Heart left ventricle (tissue), 13 donors: ENCODE measurements at regions not wholly inside any gene's neighbourhood (a gene's known extent, or its start where the extent isn't known, plus 50 kb on each side); places are given as distances from the start of the nearest gene placed in this dataset.

Experiments used
- POLR2A ChIP-seq, 2 donors: fragments of 450-650 bp; IDR thresholded peaks; one replicate each; pipeline ENCODE4 v1.6.1; 2017; ENCODE audit warnings: antibody characterized with exemption in 2 of 2, mild to moderate bottlenecking in 2 of 2, moderate library complexity in 2 of 2
- TF ChIP-seq, protein P1 (sequence below), 12 donors: fragments of 200-600 bp; sonication (generic) in 4 of 12; IDR thresholded peaks; one replicate each; pipeline versions ENCODE4 v1.5.0 to v1.8.0; 2018 to 2022; ENCODE audit warnings: antibody characterized with exemption in 12 of 12, mild to moderate bottlenecking in 5 of 12
- donor health status: ischemic (EF 13 %, LVEDD 7.1; RV severe dilation, severe dysfunction).
- donor health status: DM: no; HTN: yes; CAD: no.
- donor health status: DM: no; HTN: no; CAD: no.
- donor health status: ischemic (EF 25% LVEDD 6.9; RV normal size, moderate dysfunction).
- donor health status: ischemic (EF 25% LVEDD 5.7; RV mildly dilated, moderate dysfunction).
- donor health status: ischemic (EF 35%, LVEDD 5.7; RV mildly dilated, moderate dysfunction).
- donor health status: nonischemic (EF 11% LVEDD 7.7; RV severe dilation, severe dysfunction).
- donor health status: DM: yes; HTN: yes; CAD: no.
- donor health status: PGD.
- donor health status: ischemic (EF 29% LVEDD 5.4; RV normal size, mild dysfunction).
- donor health status: nonischemic (EF 23%, LVEDD 6.1; RV moderate dilation, normal function).

DNA sequence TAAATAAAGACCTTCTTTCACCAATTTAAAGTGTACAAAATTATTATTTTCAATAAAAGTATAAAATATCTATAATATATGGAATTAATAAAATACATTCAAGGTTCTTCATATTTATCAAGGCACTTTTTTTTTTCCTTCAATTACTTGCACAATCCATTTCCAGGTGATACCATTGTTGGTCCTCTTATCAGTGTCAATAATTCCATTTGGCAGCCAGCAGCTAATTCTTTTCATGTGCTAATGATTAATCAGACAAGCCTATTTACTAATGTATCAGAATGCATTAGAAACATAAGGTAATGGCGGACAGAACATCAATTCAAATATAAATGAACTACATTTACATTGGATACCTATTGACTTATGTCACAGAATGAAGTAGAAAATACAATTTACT lies 622.2 kb downstream of the TOX3 start:
- no peak for TF ChIP-seq POLR2A (IDR thresholded peaks at IDR 0.05)
- TF ChIP-seq, protein P1, sequence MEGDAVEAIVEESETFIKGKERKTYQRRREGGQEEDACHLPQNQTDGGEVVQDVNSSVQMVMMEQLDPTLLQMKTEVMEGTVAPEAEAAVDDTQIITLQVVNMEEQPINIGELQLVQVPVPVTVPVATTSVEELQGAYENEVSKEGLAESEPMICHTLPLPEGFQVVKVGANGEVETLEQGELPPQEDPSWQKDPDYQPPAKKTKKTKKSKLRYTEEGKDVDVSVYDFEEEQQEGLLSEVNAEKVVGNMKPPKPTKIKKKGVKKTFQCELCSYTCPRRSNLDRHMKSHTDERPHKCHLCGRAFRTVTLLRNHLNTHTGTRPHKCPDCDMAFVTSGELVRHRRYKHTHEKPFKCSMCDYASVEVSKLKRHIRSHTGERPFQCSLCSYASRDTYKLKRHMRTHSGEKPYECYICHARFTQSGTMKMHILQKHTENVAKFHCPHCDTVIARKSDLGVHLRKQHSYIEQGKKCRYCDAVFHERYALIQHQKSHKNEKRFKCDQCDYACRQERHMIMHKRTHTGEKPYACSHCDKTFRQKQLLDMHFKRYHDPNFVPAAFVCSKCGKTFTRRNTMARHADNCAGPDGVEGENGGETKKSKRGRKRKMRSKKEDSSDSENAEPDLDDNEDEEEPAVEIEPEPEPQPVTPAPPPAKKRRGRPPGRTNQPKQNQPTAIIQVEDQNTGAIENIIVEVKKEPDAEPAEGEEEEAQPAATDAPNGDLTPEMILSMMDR (IDR thresholded peaks at IDR 0.05) = no peak
